NCI-H345 treated with DMSO at 0.1 percent for 48 hours (cell line): ENCODE measurements at regions not wholly inside any gene's neighbourhood (a gene's known extent, or its start where the extent isn't known, plus 50 kb on each side); places are given as distances from the start of the nearest gene placed in this dataset.

Experiments
- DNase-seq: peaks from one replicate; lab custom pipeline; 2025; ENCODE audit not compliant: unreplicated experiment; lab: John Stamatoyannopoulos, UW

- DNase-seq: no peak
These were observed 318.5 kb upstream of the ZWINT start for GRCh38 chr10:56679578-56679977.

- no peak for DNase-seq
These were observed 301.8 kb upstream of the ZWINT start for GRCh38 chr10:56662765-56663447.

- DNase-seq: no peak
These were observed 292.2 kb upstream of the ZWINT start for GRCh38 chr10:56653289-56653688.

GRCh38 chr10:56646329-56647111 lies 285.5 kb upstream of the ZWINT start:
- no peak for DNase-seq

- DNase-seq: peak; percentile 52
These were observed 272.9 kb upstream of the ZWINT start for GRCh38 chr10:56633876-56634452.

GRCh38 chr10:56632537-56632936 lies 271.5 kb upstream of the ZWINT start:
- no peak for DNase-seq

- no peak for DNase-seq
These were observed 263.0 kb upstream of the ZWINT start for GRCh38 chr10:56624082-56624481.

- no peak for DNase-seq
These were observed 262.0 kb upstream of the ZWINT start for GRCh38 chr10:56623064-56623463.

- DNase-seq: peak; percentile 14
These were observed 261.4 kb upstream of the ZWINT start for GRCh38 chr10:56622335-56622973.

- no peak for DNase-seq
These were observed 245.1 kb upstream of the ZWINT start for GRCh38 chr10:56606202-56606601.

GRCh38 chr10:56605051-56605450 lies 244.0 kb upstream of the ZWINT start:
- no peak for DNase-seq

- DNase-seq: no peak
These were observed 243.6 kb upstream of the ZWINT start for GRCh38 chr10:56604624-56605023.

GRCh38 chr10:56599201-56599600 lies 238.1 kb upstream of the ZWINT start:
- DNase-seq: peak; percentile 25

GRCh38 chr10:56596257-56596656 lies 235.2 kb upstream of the ZWINT start:
- DNase-seq: no peak

- DNase-seq: no peak
These were observed 232.1 kb upstream of the ZWINT start for GRCh38 chr10:56593120-56593519.

GRCh38 chr10:56586461-56586891 lies 225.4 kb upstream of the ZWINT start:
- peak; percentile 8 for DNase-seq

- no peak for DNase-seq
These were observed 224.6 kb upstream of the ZWINT start for GRCh38 chr10:56585447-56586171.

- no peak for DNase-seq
These were observed 222.3 kb upstream of the ZWINT start for GRCh38 chr10:56583316-56583715.

GRCh38 chr10:56567580-56567979 lies 206.5 kb upstream of the ZWINT start:
- DNase-seq: no peak

- no peak for DNase-seq
These were observed 200.3 kb upstream of the ZWINT start for GRCh38 chr10:56561336-56561735.

- no peak for DNase-seq
These were observed 190.0 kb upstream of the ZWINT start for GRCh38 chr10:56551037-56551436.
